ENCODE measurements at regions not wholly inside any gene's neighbourhood (a gene's known extent, or its start where the extent isn't known, plus 50 kb on each side); places are given as distances from the start of the nearest gene placed in this dataset.

DNA sequence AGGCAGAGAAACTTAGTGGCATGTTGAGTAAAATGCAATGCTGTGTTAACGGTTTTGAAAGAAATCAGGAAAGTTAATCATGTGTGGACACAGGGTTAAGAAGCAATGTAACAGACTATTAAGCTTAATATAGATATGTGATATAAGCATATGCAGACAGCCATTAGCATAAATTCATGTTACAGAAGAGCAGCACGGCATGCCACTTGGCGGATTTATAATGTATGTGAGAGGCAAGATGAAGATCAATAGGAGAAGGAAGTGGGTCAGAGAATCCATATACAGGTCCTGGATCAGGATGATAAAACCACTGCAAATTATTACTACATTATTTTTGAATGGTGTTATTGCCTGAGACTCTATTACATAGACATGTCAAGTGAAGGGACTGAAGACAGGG, 694.3 kb downstream of the MCTP2 start:
- no peak for DNase-seq

GRCh38 chr15:94927003-94927402, 695.6 kb downstream of the MCTP2 start:
- DNase-seq: no peak

DNA sequence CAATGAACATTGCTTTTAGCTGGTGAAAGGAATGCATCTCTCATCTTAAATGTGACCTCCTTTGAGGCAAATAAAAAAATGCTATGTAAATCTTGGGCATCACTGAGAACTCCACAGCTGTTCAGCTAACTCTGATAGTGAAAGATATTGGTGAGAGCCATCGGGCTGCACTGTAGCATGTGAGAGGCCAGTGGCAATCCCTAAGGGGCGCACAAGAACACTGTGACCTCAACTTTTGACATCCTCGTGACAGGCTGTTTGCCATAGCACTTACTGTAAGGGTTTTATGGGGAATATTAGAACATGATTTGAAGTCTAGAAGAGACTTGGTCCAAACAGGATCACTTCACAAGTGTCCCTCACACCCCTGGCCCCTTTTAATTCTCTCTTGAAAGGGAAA, 697.9 kb downstream of the MCTP2 start:
- DNase-seq: no peak

DNA sequence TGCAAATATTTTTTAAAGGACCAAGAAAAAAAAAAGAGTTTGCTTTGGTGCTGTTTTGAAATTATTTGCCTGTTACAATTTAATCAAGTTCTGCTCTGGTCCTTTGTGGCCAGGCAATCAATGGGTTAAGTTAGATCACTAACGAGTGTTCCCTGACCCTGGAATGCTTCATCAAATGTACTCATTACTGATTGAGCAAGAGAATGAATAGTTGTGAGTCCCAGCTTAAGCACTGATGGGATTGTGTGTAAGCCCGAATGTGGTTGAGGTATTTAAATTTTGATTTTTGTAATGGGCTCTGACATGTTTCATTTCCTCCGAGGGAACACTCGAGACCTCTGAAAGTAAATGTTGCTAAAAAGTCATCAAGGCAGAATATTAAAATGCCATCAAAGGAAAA, 699.1 kb downstream of the MCTP2 start:
- no peak for DNase-seq

DNA sequence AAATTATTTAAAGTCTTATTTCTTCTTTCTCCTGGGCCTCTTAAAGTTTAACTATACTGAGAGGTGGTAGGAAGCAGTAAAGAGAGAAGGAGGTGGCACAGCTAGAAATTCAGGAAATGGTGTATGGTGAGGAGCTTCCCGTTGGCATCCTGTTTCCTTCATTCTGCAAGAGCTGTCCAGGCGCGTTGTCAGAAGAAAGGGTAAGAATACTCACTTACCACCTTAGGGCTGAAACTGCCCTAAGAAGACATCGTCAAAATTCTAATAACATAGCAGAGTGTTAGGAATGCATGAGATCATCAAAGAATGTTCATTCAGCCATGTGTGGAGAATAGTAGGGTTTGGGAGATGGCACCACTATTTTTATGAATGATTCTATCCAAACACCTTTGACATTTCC, 699.6 kb downstream of the MCTP2 start:
- DNase-seq: no peak

GRCh38 chr15:94934440-94934839, 703.1 kb downstream of the MCTP2 start:
- no peak for DNase-seq

DNA sequence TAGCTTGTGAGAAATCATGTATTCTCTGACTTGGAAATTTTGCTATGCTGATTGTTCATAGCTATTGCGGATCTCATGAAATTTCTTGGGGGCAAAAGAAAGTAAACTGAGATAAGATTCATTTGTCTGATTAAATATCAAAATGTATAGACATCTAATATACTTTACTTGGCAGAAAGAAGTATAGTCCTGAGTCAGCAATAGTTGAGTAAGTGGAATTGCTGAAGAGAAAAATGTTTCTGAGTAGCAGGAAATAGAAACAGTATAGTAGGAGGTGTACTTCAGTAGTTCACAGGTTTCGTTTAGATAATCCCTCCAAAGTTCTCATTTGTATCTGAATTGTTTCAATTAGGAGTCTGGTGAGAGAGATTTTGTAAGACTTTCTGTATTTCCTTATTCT, 705.9 kb downstream of the MCTP2 start:
- no peak for DNase-seq

- no peak for DNase-seq
Measured at GRCh38 chr15:94943888-94944287, 712.5 kb downstream of the MCTP2 start.

DNA sequence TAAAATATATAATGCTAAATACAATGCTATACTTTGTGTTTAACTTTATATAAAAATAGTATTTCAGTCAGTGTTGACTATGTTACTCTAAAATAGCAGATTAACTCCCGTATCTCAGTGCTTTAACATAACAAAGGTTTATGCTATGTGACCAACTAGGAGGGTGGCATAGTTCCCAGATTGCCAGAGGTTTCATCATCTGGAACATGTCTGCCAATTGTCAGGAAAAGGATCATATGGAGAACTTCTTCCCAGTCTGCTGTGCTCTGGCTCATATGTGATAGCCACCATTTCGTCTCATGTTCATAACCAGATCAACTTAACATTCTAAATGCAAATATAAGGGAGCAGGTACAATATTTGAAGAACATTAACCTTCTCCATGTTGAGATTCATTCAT, 720.2 kb downstream of the MCTP2 start:
- no peak for DNase-seq

GRCh38 chr15:94963953-94964352, 732.6 kb downstream of the MCTP2 start:
- DNase-seq: no peak

- no peak for DNase-seq
Measured at GRCh38 chr15:94965593-94965992, 734.2 kb downstream of the MCTP2 start.

GRCh38 chr15:94968133-94968532, 736.8 kb downstream of the MCTP2 start:
- DNase-seq: no peak

DNA sequence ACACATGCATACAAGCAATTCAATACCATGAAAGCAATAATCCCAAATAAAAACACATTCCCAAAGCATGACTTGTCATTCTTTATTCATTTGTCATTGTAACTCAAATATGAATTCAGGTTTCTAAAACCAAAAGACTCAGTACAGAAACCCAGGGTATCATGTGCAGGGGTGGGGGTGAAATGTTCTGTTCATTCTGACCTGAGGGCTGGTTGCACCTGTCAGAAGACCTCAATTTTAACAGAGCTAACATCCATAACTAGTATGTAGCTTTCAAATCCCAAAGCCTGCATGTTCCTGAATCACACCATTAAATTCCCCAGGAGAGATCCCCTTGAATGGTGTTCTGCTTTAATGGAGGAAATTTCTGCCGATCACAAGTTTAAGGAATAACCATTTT, 738.7 kb downstream of the MCTP2 start:
- DNase-seq: no peak

- no peak for DNase-seq
Measured at GRCh38 chr15:94970802-94971201, 739.4 kb downstream of the MCTP2 start.

GRCh38 chr15:94972314-94972713, 741.0 kb downstream of the MCTP2 start:
- no peak for DNase-seq

DNA sequence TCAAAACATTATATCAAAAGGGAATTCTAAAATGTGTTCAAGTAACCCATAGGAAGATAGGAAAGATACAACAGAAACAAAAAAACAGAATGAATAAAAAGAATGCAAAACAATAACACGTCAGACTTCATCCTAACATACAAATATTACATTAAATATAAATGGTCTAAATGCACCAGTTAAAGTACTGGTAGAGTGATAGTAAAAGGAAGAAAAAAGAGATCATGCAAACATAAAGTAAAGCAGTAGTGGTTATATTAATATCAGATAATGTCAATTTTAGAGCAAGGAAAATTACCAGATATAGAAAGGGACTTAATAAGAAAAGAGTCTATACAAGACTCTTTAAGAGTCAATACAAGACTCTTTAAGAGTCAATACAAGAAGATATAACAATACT, 755.7 kb downstream of the MCTP2 start:
- DNase-seq: no peak

DNA sequence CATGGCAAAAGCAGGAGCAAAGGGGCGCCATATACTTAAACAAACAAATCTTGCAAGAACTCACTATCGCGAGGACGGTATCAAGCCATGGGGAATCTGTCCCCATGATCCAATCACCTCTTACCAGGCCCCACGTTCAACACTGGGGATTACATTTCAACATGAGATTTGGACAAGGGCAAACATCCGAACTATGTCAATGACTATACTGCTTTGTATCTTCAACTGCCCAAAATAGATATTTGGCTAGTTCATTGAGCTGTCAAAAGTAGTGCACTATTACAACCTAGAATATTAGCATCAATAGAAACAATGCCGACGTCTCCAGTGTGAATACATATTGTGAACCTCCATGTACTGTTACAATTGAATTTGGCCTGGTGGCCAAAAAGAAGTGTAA, 760.4 kb downstream of the MCTP2 start:
- DNase-seq: no peak

DNA sequence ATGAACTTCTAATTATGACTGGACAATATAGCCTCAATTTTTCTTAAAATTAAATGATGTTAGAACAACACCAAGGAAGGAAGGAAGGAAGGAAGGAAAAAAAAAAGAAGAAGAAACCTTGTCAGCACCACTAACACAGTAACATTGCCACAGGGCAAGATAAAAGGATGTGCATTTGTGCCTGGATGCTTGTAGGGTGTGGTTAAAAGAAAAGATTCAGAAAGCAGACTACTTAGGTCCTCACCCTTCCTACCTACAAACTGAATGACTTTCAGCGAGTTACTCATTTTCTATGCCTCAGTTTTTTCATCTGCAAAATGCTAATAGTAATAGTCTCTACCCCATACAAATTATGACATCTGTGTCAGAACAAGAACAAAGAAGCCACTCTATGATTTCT, 778.3 kb downstream of the MCTP2 start:
- DNase-seq: no peak

DNA sequence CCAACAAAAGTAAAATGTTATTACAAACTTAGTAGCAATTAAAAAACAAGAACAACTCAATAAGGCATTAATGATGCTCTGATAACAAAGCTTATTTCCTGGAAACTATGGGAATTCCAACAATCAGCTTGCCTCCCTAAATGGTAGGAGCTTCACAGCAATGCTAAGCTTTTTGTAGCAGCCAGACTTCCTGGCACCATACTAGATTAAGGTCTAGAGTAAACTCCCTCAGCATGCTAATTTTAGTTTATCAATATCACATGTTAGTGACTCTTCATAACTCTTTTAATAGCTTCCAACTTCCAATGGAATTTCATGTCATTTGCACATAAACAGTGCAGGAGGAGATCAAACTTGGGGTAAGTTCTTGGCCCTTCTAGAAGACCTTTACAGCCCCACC, 782.0 kb downstream of the MCTP2 start:
- DNase-seq: no peak

DNA sequence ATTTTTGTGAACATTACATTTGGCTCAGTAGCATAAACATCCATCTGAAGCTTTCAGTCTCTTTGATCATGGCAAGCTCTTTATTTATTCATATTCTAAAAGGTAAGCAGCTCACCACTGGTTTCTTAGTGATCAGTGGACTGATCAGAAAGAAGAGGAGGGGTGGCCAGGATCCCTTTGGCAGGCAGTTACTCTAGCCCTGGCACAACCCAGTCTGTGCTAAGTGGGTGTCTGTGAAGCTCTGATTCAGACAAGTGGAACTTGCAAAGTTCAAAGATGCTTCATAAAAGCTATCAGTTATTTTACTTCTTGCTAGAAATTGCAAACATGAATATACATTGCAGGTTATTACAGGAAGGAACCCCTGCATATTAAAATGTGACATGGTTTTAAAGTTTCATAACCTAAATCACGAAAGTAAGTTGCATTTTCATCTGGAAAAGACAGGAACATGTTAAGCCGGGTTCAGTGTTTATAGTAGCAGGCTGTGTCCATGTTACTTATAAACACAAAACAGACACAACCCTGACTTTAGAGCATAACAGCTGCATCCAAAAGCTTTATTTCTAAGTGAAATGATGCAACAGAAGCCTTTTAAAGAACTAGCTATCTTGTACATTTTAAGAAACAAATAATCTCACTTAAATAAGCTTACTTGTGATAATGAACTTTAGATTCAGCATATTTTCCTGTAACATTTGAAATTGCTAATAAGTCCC, 785.3 kb downstream of the MCTP2 start:
- no peak for DNase-seq

DNA sequence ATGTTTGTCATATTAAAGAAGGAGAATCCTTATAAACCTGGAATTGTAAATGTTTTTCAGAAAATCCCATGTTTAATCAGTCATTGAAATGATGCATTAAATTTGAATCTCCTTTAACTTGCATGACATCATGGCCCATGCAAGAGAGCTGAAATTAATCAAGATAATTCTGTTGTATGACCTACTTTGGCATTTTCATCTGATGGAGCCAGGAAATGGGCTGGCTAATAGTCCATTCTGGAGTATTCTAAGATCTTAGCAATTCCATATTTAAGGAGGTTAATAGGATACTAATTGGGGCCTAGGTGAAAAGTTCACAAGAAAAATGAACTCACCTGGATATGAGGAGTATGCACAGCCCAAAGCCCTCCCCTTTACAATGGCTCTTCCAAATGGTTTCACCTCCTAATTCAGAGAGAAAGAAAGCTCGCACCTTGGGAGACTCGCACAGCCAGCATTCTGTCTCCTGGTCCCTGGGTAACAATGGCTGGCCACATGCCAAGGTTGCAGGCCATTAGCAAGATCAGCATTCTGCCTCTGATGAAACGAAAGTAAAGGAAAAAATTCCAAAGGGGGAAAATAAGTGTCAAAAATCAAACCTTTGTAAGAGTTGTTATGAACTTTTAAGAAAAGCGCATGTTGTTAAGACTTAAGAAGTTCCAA, 786.4 kb downstream of the MCTP2 start:
- DNase-seq: no peak

- DNase-seq: no peak
Measured at GRCh38 chr15:95018888-95019545, 787.7 kb downstream of the MCTP2 start.

GRCh38 chr15:95019907-95020306, 788.5 kb downstream of the MCTP2 start:
- DNase-seq: no peak

- DNase-seq: no peak
Measured at GRCh38 chr15:95021816-95022215, 790.5 kb downstream of the MCTP2 start.

Data from NCI-H2081 treated with DMSO at 0.1 percent for 48 hours (cell line).